Superior temporal gyrus (tissue), 1 donor: ENCODE measurements at regions not wholly inside any gene's neighbourhood (a gene's known extent, or its start where the extent isn't known, plus 50 kb on each side); places are given as distances from the start of the nearest gene placed in this dataset.

ENCODE experiments used
- DNase-seq: peaks from one replicate; pipeline ENCODE4 v3.0.0-alpha.2; 2016; ENCODE audit errors: extremely low spot score

DNA sequence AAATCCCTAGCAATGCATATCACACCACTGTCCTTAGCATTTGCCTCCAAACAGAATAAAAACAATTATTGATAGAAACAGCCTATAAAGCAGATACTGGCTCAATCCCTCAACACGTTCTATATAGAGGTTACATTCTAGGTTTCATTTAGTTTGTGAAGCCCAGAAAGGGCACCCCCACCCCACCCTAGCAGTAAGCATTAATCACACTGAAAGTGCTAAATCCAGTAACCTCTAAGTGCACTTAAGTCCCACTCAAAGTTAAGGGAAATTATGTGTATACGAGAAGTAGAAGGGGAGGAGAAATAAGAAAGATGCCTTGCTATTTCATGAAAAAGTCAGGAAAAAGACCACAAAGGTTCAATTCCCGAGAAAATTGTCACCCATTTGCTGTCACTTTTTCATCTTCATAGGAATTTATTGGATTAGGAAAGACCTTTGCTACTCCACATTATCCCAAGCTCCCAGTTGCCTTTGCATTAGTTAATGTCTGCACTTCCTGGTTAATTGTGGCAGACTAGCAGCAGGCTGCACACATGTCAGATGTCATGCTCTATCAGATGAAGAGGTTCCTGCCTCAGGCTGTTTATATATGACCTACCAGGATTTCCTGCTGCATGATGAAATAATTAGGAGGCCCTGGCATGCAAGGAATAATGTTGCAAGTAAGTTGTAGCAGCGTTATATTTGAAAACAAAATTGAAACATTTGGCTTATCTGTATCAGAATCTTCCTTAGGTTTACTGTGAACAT, 54.5 kb upstream of the LHX8 start:
- no peak for DNase-seq

- no peak for DNase-seq
Observed at GRCh38 chr1:75083223-75083622, 51.0 kb upstream of the LHX8 start.

GRCh38 chr1:75083848-75084514, 50.2 kb upstream of the LHX8 start:
- no peak for DNase-seq
